Amygdala (tissue), 56 donors: ENCODE measurements at regions not wholly inside any gene's neighbourhood (a gene's known extent, or its start where the extent isn't known, plus 50 kb on each side); places are given as distances from the start of the nearest gene placed in this dataset.
"Not testable (repeated sequence)": the region's sequence is repeated elsewhere in the genome, so short reads cannot be mapped to it uniquely, and the experiment has no call there.

ENCODE experiments used
- DNase-seq, 56 donors: peaks; one replicate each; lab custom pipeline; 2025; lab: John Stamatoyannopoulos, UW

DNA sequence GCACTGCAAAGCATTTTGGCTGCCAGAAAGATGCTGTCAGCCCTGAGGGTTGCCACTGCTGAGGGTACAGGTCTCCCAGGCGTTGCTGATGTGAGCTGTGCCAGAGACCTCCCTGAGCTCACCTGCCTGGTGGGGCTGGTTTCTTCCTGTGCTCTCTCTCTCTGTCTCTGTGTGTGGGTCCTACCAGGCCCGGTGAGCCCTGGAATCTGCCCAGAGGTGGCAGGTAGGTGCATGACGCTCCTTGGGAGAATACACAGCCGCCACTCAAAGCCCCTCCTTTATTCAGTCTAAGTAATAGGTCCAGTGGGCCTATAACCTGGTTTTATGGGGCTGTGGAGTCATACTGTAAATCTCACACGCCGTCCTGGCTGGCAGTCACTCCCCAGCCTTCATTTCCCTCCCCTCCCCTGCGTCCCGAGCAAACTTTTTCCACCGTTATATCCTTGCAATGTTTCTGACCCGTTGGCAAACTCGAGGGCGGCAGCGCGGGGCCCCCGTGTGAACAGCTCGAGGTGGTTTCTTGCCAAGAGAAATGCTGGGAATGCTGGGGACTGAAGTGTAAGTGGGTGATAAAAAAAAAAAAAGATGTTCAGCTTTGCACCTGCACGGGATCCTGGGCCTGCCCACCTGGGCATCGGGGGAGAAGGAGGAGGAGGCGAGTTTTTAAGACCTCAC is 245.9 kb downstream of the CRLF2 start:
- no peak for DNase-seq

- no peak for DNase-seq
Observed at GRCh38 chrX:964831-965416, 247.5 kb downstream of the CRLF2 start.

GRCh38 chrX:960821-961220 is 251.6 kb downstream of the CRLF2 start:
- DNase-seq = no peak

GRCh38 chrX:959595-959994 is 252.9 kb downstream of the CRLF2 start:
- DNase-seq = no peak

GRCh38 chrX:955168-955781 is 257.2 kb downstream of the CRLF2 start:
- not testable (repeated sequence) for DNase-seq

DNA sequence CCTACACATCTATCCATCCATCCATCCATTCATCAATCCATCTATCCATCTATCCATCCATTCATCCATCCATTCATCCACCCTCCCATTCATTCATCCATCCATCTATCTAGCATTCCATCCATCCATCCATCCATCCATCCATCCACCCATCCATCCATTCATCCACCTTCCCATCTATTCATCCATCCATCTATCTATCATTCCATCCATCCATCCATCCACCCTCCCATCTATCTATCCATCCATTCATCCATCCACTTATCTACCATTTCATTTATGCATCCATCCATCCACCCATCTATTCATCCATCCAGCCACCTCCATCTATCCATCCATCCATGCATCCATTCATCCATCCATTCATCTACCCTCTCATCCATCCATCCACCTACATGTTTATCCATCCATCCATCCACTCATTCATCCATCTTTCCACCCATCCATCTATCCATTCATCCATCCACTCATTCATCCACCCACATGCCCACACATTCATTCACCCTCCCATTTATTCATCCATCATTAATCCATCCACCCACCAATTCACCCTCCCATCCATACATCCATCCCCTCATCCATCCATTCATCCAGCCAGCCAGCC is 258.5 kb downstream of the CRLF2 start:
- no peak for DNase-seq

GRCh38 chrX:952816-953215 is 259.6 kb downstream of the CRLF2 start:
- no peak for DNase-seq

DNA sequence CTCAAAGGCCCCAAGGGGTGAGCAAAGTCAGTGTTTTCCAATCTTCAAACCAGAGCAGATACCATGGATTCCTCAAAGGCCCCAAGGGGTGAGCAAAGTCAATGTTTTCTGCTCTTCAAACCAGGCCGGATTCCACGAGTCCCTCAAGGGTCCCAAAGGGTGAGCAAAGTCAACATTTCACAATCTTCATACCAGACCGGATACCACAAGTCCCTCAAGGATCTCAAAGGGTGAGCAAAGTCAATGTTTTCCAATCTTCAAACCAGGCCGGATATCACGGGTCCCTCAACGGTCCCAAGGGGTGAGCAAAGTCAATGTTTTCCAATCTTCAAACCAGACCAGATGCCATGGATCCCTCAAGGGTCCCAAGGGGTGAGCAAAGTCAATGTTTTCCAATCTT is 265.2 kb downstream of the CRLF2 start:
- not testable (repeated sequence) for DNase-seq

DNA sequence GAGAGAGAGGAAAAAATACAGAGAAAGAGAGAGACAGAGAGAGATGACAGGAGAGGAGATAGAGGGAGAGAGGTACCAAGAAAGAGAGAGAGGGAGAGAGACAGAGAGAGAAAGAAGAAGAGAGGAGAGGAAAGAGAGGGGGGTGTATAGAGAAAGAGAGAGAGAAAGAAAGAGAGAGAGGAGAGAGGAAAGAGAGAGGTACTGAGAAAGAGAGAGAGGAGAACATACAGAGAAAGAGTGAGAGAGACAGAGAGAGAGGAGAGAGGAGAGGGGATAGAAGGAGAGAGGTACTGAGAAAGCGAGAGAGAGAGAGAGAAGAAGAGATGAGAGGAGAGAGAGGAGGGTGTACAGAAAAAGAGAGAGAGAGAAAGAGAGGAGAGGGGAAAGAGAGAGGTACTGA is 269.4 kb downstream of the CRLF2 start:
- no peak for DNase-seq

DNA sequence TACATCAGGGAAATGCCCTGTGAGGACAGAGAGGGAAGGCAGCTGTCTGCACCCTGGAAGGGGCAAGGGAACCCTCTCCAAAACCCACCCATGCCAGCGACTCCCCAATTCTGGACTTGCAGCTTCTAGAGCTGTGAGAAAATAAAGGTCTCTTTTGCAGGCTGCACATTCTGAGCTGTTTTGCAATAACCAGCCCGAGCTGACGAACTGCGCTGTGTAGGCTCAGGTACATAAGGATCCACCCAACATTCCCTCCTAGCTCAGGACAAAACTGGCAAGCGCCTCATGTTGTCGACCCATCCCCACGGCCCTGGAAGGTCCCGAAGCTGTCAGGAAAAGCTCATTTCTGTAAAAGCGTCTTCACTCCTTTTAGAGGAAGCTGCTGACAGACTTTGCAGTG is 271.8 kb downstream of the CRLF2 start:
- no peak for DNase-seq

- no peak for DNase-seq
Observed at GRCh38 chrX:936979-937769, 275.3 kb downstream of the CRLF2 start.

DNA sequence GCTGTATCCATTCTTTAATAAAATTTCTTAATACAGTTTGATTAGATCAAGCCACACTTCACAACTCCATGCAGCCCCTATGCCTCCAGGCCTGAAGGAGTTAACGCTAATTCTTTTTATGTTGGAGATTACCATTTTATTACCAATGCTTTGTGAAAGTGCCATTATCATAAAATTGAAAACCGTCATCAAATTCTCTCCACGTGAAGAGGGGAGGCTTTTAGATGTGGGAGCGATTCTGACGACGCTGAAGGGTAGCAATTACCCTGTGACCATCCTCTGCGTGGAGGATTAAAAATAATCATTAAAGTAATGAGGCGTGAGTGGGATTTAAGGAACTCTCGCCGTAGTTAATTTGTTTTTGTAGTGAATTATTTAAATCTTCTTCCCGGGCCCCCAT is 278.8 kb downstream of the CRLF2 start:
- DNase-seq = no peak

DNA sequence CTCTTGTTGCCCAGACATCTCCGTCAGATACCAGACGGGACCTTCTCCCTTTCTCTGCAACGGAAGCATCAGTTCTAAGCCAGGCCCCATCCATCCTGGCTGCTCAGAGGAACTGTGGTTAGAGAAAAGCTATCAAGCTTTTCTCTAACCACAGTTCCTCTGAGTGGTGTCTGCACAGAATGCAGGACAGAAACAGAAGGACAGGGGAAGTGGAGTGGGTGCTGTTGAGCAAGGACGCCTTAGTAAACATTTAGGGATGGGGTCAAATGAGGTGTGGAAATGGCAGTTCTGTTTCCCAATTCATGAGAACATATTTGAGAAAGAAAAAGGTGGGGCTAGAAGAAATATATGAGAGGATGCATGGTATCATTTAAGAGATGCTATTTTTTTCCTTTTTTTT is 283.8 kb downstream of the CRLF2 start:
- no peak for DNase-seq

- DNase-seq = no peak
Observed at GRCh38 chrX:926991-927390, 285.5 kb downstream of the CRLF2 start.

GRCh38 chrX:926070-926469 is 286.4 kb downstream of the CRLF2 start:
- DNase-seq = no peak

GRCh38 chrX:925652-926061 is 286.8 kb downstream of the CRLF2 start:
- no peak for DNase-seq

DNA sequence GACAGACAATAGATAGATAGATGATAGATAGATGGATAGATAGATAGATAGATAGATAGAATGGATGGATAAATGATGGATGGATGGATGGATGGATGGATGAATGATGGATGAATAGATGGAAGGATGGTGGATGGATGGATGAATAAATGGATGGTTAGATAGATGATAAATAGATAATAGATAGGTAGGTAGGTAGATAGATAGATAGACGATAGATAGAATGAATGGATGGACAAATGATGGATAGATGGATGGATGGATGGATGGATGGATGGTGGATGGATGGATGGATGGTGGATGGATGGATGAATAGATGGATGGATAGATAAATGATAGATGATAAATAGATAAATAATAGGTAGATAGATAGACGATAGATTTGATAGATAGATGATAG is 287.4 kb downstream of the CRLF2 start:
- DNase-seq = no peak

DNA sequence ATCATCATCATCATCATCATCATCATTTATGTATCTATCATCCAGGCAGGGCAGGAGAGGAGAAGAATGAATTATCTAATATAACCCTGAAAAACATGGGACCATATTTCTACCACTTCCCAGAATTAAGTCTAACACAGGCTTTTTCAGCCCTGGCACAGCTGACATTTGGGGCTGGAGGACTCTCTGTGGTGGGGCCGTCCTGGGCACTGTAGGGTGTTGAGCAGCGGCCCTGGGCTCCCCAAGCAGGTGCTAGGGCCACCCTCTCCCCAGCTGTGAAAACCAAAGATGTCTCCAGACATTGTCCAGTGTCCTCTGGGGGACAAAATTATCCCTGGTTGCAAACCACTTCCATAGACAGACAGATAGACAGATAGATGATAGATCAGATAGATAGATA is 288.4 kb downstream of the CRLF2 start:
- no peak for DNase-seq

- DNase-seq = no peak
Observed at GRCh38 chrX:920234-920799, 289.7 kb downstream of the SHOX start.

GRCh38 chrX:916230-916599 is 285.6 kb downstream of the SHOX start:
- DNase-seq = no peak
